NCI-H1417 treated with DMSO at 0.1 percent for 48 hours (cell line): ENCODE measurements at regions not wholly inside any gene's neighbourhood (a gene's known extent, or its start where the extent isn't known, plus 50 kb on each side); places are given as distances from the start of the nearest gene placed in this dataset.
"Not testable (repeated sequence)": the region's sequence is repeated elsewhere in the genome, so short reads cannot be mapped to it uniquely, and the experiment has no call there.

Experiments used
- DNase-seq: peaks from one replicate; lab custom pipeline; 2025; lab: John Stamatoyannopoulos, UW

DNA sequence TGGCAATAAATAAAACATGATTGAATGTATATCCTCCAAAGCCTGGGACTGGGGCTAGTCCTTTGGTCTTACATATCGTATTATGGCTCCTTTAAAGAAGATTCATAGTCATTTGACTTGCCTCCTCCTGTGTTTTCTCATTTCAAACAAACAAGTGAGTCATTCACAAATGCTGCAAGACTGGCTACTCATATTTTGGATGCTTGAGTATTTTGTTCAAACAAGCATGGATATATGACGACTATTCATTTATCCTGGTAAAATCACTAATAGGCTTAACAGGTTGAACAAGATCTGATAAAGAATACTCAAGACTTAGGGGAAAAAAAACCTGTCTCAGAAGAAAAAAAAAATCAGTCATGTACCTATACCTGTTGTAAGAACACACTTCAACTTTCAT is 111.1 kb upstream of the CCDC28A start:
- no peak for DNase-seq

DNA sequence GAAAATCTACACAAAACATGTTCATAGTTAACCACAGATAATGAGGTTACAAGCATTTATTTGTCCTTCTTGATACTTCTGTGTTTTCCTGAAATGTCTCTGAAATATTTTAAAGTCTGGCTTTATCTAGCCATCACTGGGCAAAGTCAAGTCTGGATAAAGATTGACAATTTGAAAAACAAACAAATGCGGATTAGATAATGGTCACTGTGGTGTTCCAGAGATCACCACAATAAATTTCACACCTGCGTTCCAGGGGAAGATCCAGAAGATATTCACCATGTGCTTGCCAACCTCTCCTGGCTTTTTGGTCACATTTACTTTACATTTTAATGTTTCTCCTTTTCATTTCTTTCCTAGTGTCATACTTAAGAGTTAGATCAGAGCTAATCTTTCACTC is 109.7 kb upstream of the CCDC28A start:
- DNase-seq = no peak

DNA sequence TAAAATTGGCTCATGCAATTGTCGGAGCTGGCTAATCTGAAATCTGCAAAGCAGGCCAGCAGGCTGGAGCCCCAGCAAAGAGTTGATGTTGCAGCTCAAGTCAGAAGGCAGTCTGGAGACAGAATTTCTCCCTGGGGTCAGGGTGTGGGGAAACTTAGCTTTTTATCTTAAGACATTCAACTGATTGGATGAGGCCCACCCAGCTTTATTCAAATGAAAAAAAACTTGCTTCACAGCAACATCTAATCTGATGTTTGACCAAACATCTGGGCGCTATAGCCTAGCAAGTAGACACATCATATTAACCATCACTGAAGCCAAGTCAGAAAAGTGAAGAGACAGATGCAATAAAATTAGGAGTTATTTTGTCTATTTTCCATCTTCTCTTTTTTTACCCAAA is 108.8 kb upstream of the CCDC28A start:
- DNase-seq = no peak

DNA sequence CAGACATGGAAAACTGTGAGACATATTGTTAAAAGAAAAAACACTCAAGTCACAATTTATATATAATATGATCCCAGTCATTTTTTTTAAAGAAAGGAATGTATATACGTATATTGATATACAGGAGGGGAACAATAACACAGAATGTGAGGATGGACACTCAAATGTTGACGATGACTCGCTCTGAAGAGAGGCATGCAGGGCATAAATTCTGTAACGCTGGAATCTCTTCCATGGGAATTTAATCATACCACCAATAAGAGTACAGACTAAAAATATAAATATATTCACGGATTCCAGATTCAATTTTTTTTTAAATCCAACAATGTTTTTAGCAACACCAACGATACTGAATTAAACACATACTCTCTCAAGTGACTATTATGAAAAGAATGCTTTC is 106.9 kb upstream of the CCDC28A start:
- no peak for DNase-seq

DNA sequence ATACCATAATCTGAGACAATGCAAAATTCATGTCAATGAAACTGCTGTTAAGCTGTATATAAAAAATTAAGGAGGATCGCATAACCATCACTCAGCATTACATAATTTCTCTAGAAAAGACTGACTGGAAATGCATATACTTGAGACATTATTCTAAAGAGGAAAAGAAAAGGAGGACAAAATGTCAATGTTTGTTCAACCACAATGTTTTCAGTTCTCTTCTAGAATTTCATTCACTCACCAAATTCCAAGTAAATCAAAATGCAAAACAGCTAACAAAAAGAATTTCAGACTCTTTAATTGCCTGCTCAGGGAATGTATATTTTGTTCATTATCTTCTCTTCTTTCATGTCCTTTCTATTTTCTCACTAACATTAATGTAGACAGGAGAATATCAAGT is 106.2 kb upstream of the CCDC28A start:
- no peak for DNase-seq

DNA sequence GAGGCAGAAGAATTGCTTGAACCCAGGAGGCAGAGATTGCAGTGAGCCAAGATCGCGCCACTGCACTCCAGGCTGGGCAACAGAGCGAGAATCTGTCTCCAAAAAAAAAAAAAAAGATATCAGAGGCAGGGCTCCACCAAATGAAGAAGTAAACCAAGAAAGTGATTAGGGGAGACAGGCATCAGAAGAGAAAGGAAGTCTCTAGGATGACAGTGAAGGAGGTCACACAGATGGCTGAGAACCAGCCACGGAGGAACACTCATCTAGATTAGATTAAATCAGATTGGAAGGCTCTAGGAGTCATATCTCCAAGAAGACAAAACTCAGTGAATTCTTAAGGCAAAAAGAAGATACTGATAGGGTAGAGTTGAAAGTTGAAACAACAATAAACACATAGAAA is 102.2 kb upstream of the CCDC28A start:
- no peak for DNase-seq

DNA sequence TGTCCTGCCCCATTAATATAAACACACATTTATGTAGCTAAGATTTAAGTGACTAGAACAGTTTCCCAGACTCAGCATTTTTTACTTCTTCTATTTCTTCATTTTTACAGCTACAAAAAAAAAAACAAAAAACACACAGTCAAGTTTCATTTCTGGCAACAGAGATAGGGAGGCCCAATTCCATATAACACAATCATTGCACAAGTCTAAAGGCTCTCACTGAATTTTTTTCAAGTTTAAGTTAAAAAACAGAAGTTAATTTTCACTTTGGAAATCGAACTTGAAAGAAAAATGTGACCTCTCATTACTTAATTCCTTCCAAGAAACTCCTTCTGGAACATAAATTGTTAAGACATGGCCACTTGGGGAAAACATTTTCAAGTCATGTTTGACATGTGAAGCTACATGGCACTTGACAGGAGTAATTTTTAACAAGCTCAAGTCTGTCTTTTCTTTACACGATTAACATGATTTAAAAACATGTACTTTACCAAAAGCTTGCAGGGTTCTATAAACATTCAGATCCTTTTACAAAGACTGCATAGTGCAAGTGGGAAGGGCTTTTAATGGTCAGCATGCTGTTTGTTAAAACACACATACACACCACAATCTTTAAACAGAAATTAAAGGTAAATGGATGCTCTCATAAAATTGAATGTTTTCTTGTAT is 100.1 kb upstream of the CCDC28A start:
- no peak for DNase-seq

DNA sequence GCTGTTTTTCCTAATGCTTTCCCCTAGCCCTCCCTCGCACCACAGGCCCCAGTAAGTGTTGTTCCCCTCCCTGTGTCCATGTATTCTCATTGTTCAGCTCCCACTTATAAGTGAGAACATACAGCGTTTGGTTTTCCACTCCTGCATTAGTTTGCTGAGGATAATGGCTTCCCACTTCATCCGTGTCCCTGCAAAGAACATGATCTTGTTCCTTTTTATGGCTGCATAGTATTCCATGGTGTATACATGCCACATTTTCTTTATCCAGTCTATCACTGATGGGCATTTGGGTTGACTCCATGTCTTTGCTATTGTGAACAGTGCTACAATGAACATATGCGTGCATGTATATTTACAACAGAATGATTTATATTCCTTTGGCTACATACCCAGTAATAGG is 99.1 kb upstream of the CCDC28A start:
- DNase-seq = not testable (repeated sequence)

DNA sequence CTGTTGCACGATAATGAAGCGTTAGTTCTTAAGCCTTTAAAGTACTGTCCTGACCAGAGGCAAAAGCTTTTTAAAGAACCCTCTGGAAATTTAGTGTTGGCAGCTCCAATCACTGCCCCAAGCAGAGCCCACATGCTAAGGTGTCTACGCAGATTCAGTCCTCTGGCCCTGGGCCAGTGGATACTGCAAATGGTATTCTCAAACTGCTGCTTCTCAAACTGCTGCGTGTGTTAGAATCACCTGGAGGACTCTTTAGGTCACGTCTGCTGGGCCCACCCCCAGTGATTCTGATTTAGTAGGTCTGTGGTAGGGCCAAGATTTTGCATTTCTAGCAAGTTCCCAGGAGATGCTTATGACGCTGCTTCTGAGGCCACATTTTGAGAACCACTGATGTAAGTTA is 96.0 kb upstream of the CCDC28A start:
- DNase-seq = no peak

DNA sequence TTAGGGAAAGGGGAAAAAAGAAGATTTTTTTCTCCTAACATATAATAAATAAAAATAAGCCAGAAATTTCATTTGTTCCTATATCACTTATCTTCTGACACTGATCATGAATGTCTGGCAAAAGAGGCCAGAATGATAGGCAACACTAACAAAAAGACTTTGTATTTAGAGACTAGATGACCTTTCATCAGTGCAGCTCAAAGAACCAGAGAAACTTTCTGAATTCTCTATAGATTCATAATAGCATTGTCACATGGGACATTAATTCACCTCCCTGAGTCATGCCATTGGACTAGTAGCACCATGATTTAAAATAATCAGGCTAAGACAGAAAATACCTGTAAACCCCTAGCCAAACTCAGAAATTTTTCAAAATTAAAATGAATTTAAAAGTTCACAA is 95.4 kb upstream of the CCDC28A start:
- DNase-seq = no peak

DNA sequence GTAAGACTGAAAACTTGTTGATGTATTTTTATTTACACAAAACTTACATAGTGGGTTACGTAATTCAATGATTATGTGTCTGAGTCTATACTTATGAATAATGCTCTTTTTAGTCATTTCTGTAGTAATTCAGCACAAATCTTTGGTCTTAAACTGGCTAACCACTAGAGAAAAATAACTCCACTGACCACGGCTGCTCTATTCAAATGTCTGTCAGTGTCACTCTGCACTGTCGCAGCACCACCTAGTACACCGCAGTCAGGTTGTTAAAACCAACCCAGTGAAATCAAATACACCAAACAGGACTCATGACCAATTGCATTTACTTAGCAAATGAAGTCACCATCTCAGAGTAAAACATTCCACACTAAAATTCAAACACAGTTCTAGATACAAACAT is 93.5 kb upstream of the CCDC28A start:
- no peak for DNase-seq

DNA sequence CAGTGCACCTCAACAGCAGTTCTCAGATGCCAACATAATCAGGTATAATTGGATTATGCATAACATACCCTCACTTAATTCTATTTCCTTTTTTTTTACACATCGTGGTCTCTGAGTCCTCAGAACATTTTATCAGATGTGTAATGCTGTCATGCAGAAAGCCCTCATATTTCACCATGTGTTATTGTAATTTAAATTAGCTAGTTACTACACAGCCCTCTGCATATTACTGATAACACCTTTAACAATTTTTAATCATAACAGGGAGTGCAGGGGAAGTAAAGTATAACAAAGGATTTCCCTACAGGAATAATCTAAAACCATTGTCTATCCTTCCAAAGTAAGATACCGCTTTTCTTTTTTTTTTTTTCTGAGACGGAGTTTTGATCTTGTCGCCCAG is 91.9 kb upstream of the CCDC28A start:
- DNase-seq = no peak

DNA sequence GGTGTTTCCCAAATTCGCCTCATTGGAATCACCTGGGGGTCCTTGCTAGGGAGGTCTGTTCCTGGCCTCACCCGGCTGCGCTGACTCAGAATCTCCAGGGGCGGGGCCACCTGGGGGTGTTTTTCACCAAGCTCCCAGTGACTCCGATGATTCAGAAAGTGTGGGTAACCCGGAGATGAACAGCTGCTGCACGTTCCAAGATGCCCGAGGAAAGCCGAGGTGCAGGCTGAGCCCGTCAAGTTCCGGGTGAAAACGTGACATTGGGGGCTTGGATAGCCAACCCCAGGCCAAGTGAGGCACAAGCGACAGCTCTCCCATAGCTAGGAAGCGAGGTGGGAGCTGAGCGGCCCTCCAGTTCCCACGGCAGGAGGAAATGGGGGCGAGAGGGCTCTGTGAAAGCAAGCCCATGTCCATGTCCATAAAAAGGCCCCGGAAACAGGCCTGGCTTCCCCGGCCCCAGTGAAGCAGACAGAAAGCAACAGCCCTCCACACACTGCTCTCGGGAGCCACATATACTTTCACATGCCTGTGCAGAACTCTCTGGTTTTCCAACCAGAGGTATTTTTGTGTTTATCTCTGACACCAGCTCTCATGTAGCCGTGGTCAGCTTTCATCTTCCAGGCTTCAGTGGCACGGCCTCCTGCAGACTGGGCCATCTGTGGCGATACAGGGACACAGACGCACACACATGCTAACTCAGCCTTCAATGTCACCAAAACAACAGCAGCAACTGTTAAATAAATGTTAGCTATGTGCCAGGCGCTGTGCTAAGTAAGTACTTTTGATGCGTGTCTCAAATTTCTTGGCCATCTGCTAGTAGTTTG is 90.7 kb upstream of the CCDC28A start:
- no peak for DNase-seq

DNA sequence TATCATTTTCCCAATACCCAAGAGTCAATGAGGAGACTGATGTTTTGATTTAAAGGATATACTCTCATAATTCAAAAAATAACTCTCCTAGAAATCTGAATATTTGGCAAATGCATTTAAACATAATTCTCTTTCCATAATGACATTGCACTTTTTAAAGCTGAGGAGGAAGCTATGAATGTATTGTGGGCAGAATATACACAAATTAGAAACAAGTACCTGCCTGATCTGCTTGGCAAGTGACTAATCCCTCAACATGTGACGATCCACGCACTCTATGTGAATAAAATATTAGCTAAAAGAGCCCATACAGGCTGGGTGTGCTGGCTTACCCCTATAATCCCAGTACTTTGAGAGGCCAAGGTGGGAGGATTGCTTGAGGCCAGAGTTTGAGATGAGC is 88.3 kb upstream of the CCDC28A start:
- DNase-seq = no peak

DNA sequence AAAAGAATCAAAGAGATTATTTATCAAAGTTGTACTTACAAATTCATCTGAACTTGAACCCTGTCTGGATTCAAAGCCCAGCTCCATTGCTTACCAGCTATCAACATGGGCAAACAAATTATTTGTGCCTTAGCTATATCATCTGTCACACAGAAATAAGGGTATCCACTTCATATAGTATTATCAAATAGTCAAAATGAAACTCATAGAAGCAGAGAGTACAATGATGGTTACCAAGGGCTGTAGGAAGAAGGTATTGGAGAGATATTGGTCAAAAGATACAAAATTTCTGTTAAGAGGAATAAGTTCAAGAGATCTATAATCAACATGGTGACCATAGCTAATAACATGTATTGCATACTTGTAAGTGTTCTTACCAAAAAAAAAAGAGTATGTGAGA is 87.8 kb upstream of the CCDC28A start:
- no peak for DNase-seq

DNA sequence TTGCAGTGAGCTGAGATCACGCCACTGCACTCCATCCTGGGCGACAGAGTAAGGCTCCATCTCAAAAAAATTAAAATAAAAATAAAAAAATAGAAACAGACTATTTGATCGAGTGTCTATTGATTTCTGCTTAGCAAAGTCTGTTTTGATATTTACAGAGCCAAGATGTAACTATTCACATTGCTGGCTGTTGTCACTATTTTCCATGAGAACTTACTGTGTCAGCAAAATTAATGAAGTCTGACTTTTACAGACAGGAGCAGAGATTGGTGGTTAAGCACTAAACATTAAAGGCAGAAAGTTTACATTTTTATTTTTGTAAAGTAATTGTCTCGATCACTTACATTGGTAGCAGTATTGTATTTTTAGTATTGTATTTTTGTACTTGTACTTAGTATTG is 85.0 kb upstream of the CCDC28A start:
- no peak for DNase-seq

DNA sequence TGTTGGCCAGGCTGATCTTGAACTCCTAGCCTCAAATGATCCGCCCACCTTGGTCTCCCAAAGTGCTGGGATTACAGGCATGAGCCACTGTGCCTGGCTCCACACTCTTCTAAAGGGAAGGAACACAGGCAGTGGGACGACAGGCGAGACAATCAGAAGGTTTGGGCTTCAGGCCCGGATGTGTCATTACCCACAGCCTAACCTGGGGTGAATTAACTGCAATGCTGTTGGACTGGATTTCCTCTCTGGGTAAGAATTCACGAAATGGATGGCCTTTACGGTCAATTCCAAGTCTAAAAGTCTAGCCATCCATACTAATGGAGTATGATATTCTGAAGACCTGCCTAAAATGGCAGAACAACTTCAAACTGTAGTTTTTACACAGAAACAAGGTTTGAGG is 83.7 kb upstream of the CCDC28A start:
- DNase-seq = no peak

DNA sequence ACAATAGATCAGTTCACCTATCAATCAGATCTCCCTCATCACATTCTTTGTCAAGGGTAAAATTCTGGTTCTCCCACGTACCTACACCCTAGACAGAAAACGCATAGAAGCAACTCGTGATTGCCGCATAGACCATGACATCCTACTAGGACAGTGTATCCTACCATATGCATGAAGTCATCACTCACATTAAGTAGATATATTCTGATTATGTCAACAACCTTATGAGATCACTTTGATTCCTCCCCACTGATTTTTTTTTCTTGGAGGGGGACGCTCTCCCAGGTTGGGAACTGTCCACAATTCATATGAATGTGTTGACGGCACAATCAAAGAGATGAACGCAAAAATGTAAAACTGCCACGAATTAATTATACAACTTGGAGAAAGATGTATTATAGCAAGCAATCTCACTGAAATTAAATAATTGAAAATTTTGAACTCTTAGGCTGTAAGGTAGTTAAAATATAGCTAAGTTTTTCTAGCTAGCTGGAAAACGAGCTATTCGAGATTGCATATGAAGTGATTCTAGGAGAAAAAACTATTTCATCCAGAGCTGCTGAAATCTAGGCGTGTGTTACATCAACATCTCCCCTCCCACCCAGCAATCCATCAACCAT is 82.5 kb upstream of the CCDC28A start:
- no peak for DNase-seq

DNA sequence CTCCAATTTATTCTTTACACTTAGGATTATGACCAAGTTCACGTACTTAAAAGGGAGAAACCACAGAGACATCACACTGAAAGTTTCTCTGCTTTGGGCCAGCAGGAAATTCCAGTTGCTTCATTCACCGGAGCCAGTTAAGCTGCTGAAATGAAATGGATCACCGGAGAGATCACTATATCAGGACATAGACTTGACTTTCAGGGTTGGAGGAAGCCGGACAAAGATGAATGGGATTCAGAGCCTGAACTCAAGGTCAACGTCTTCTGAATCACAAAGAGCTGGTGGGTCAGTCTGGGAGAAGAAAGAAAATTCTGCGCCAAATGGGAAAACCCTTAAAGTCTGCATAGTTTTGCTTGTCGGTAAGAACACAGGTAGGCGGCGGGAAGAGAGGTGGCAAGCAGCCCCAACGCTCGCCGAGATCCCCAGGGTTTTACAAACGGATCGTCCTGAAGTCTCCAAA is 81.9 kb upstream of the CCDC28A start:
- DNase-seq = no peak

DNA sequence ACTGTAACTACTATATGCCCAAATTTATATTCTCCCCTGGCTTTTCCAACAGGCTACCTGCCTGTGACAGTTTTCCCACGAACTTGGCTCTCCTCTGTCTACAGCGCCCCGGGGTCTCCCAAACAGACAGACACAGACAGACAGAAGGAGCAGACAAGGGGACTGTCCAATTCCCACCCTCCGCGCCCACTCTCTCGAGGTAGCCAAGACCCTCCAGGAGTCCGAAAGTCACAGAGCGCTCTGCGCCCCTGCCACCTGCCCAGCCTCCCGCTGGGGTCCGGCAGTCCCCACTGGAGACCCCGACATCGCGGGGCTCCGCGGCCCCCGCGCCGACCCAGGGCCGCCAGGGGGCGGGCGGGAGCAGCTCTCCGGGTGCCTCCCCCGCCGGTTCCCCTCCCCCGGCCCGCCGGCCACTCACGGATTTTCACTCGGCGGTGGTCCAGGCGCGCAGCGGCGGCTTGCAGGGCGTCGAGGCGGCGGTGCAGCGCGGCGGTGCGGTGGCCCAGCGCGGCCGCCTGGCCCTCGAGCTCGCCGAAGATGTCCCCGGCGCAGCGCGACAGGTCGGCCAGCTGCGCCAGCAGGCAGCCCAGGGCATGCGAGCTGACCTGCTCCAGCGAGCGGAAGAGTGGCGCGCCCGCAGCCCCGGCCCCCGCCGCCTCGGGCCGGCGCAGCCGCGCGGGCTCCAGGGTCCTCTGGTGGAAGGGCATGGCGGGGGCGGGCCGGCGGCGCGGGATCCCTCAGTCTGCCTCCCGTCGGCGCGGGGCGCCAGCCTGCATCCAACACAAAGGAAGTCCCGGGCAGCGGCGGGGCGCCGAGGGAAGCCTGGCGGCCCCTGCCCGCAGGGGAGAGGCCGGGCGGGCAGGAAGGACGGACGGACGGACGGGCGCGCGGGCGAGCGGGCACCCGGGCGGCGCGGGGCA is 81.3 kb upstream of the CCDC28A start:
- no peak for DNase-seq

DNA sequence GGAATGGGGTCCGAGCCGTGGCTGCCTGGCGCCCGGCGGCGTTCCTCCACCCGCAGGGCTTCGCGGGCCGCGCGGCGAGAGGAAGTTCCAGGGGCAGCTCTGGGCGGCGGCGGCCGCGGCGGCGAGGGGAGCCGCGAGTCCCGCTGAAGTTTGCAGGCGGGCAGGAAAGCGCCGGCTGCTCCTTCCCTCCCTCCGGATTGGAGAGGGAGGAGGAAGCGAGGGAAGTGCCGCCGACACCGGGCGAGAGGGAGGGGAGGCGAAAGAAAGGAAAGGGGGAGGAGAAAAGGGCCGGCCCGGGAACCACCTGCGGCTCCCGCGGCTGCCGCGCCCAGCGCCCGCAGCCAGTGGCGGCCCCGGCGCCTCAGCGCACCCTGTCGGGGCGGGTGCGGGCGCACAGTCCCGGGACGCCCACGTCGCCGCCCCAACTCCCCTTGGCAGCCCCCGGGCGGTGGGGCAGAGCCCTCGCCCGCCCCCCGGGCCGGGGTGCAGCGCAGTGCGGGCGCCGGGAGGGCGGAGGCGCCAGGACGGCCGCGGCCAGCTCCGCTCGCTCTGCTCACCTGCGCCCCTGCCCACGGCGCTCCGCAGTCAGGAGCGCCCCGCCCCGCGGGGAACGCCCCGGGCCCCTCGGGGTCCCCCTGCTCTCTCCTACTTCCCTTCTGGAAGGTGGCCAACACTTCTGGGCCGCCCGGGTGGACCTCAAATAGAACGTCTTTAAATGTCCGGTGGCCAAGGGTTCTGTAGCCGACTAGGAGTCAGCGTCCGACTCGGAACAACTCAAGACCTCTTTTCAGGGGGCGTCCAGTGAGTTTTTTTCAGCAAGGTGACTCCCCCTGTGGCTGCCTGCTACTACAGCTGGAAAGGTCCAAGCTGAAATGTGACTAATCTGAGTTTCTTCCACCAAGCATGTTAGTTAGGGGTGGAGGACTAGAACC is 80.3 kb upstream of the CCDC28A start:
- no peak for DNase-seq
